ENCODE measurements at regions not wholly inside any gene's neighbourhood (a gene's known extent, or its start where the extent isn't known, plus 50 kb on each side); places are given as distances from the start of the nearest gene placed in this dataset.

- Mint-ChIP-seq H3K9me3 (no peaks in the 10 kb centered on the region), H3K27ac (no peak overlapping the region), H3K27me3 (peaks cover 3% of the 10 kb centered on the region), H3K4me3 (no peak overlapping the region), H3K36me3 (no peaks in the 10 kb centered on the region), H3K4me1 (ENCODE audit: unreplicated experiment) (no peaks in the 10 kb centered on the region)
- no peak for DNase-seq (ENCODE audit: extremely low spot score, unreplicated experiment)
- TF ChIP-seq CTCF (conservative IDR thresholded peaks at IDR 0.05): no peak
Observed at GRCh38 chr1:57506941-57507340, 83.1 kb upstream of the DAB1 start.

GRCh38 chr1:57503337-57503736 lies 79.5 kb upstream of the DAB1 start:
- no peaks in the 10 kb centered on the region for H3K9me3 Mint-ChIP-seq
- H3K4me3 Mint-ChIP-seq: no peak overlapping the region
- H3K27me3 Mint-ChIP-seq: peaks cover 3% of the 10 kb centered on the region
- no peak for TF ChIP-seq CTCF (conservative IDR thresholded peaks at IDR 0.05)
- no peak overlapping the region for H3K27ac Mint-ChIP-seq
- H3K36me3 Mint-ChIP-seq: no peaks in the 10 kb centered on the region
- no peaks in the 10 kb centered on the region for H3K4me1 Mint-ChIP-seq (ENCODE audit: unreplicated experiment)
- DNase-seq (ENCODE audit: extremely low spot score, unreplicated experiment): no peak

- Mint-ChIP-seq H3K4me3 (no peak overlapping the region), H3K36me3 (no peaks in the 10 kb centered on the region), H3K27me3 (peaks cover 7% of the 10 kb centered on the region), H3K4me1 (ENCODE audit: unreplicated experiment) (no peaks in the 10 kb centered on the region), H3K9me3 (peaks cover 7% of the 10 kb centered on the region), H3K27ac (no peak overlapping the region)
- TF ChIP-seq CTCF (conservative IDR thresholded peaks at IDR 0.05): no peak
- no peak for DNase-seq (ENCODE audit: extremely low spot score, unreplicated experiment)
Observed at GRCh38 chr1:57500136-57500830, 76.4 kb upstream of the DAB1 start.

- Mint-ChIP-seq H3K4me1 (ENCODE audit: unreplicated experiment) (peaks cover 6% of the 10 kb centered on the region), H3K27ac (no peak overlapping the region), H3K36me3 (no peaks in the 10 kb centered on the region), H3K27me3 (peaks cover 4% of the 10 kb centered on the region), H3K4me3 (no peak overlapping the region), H3K9me3 (peaks cover 7% of the 10 kb centered on the region)
- DNase-seq (ENCODE audit: extremely low spot score, unreplicated experiment): no peak
- no peak for TF ChIP-seq CTCF (conservative IDR thresholded peaks at IDR 0.05)
Observed at GRCh38 chr1:57494530-57495079, 70.7 kb upstream of the DAB1 start.

GRCh38 chr1:57492586-57493226 lies 68.8 kb upstream of the DAB1 start:
- Mint-ChIP-seq H3K4me3 (no peak overlapping the region), H3K27ac (no peak overlapping the region), H3K4me1 (ENCODE audit: unreplicated experiment) (peaks cover 9% of the 10 kb centered on the region), H3K9me3 (peaks cover 4% of the 10 kb centered on the region), H3K36me3 (no peaks in the 10 kb centered on the region), H3K27me3 (peaks cover under 1% of the 10 kb centered on the region)
- TF ChIP-seq CTCF (conservative IDR thresholded peaks at IDR 0.05): no peak
- no peak for DNase-seq (ENCODE audit: extremely low spot score, unreplicated experiment)
